Ascending aorta (tissue), 2 donors: ENCODE measurements at regions not wholly inside any gene's neighbourhood (a gene's known extent, or its start where the extent isn't known, plus 50 kb on each side); places are given as distances from the start of the nearest gene placed in this dataset.
"Not testable (repeated sequence)": the region's sequence is repeated elsewhere in the genome, so short reads cannot be mapped to it uniquely, and the experiment has no call there.

Source experiments
- DNase-seq, 2 donors: peaks; one replicate each; pipeline ENCODE4 v3.0.0-alpha.2; 2019; ENCODE audit warnings: low spot score in 2 of 2
- H3K27ac ChIP-seq, 2 donors: fragments of 200-600 bp; sonication (generic); one replicate each; pipeline ENCODE4 v1.5.1; 2016 to 2017; ENCODE audit warnings: mild to moderate bottlenecking in 1 of 2
- H3K27me3 ChIP-seq: fragments of 200-600 bp; sonication (generic); one replicate; pipeline ENCODE4 v1.5.1; 2017
- H3K36me3 ChIP-seq, 2 donors: fragments of 200-600 bp; sonication (generic); one replicate each; pipeline ENCODE4 v1.5.1; 2016
- H3K4me1 ChIP-seq, 2 donors: fragments of 200-600 bp; sonication (generic); one replicate each; pipeline ENCODE4 v1.5.1; 2016 to 2017; ENCODE audit warnings: mild to moderate bottlenecking in 1 of 2
- H3K4me3 ChIP-seq, 2 donors: fragments of 200-600 bp; sonication (generic); one replicate each; pipeline ENCODE4 v1.5.1; 2016 to 2017; ENCODE audit warnings: mild to moderate bottlenecking in 1 of 2
- H3K9me3 ChIP-seq, 2 donors: fragments of 200-600 bp; sonication (generic); one replicate each; pipeline ENCODE4 v1.5.1; 2016
- intact Hi-C: fragments of 100-400 bp; cut with DNase I; formaldehyde crosslinking; loops from one replicate; pipeline ENCODE4 v1.15.1; 2023
- TF ChIP-seq, protein P1 (sequence below), 3 experiments: fragments of 200-600 bp in 2 of 3; fragments of 450-650 bp in 1 of 3; sonication (generic) in 2 of 3; IDR thresholded peaks; one replicate each; pipeline ENCODE4 v1.5.1; 2016 to 2019; ENCODE audit warnings: antibody characterized with exemption in 3 of 3, mild to moderate bottlenecking in 1 of 3, moderate library complexity in 1 of 3

DNA sequence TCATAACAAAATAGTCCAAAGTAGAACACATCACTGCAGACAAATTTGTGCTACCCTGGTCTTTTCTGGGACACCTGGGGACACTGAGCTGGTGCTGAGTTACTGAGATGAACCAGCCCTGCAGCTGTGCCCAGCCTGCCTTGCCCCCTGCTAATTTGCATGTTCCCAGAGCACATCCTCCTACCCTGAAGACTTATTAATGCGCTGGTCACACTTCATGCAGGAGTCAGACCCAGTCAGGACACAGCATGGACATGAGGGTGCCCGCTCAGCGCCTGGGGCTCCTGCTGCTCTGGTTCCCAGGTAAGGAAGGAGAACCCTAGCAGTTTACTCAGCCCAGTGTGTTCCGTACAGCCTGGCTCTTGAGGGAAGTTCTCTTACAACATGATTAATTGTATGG is 1518.3 kb downstream of the RPIA start:
- Histone ChIP-seq H3K36me3 (no peaks in the 10 kb centered on the region), H3K27me3 (no peaks in the 10 kb centered on the region), H3K4me3 (no peak overlapping the region), H3K9me3 (no peaks in the 10 kb centered on the region), H3K27ac (no peak overlapping the region), H3K4me1 (no peaks in the 10 kb centered on the region)
- intact Hi-C loops, result no loop called here
- DNase-seq, result no peak
- TF ChIP-seq, protein P1, sequence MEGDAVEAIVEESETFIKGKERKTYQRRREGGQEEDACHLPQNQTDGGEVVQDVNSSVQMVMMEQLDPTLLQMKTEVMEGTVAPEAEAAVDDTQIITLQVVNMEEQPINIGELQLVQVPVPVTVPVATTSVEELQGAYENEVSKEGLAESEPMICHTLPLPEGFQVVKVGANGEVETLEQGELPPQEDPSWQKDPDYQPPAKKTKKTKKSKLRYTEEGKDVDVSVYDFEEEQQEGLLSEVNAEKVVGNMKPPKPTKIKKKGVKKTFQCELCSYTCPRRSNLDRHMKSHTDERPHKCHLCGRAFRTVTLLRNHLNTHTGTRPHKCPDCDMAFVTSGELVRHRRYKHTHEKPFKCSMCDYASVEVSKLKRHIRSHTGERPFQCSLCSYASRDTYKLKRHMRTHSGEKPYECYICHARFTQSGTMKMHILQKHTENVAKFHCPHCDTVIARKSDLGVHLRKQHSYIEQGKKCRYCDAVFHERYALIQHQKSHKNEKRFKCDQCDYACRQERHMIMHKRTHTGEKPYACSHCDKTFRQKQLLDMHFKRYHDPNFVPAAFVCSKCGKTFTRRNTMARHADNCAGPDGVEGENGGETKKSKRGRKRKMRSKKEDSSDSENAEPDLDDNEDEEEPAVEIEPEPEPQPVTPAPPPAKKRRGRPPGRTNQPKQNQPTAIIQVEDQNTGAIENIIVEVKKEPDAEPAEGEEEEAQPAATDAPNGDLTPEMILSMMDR (IDR thresholded peaks at IDR 0.05), result no peak

- DNase-seq, intact Hi-C loops: not testable (repeated sequence)
Observed at GRCh38 chr2:90215880-90216279, 1524.4 kb downstream of the RPIA start.

DNA sequence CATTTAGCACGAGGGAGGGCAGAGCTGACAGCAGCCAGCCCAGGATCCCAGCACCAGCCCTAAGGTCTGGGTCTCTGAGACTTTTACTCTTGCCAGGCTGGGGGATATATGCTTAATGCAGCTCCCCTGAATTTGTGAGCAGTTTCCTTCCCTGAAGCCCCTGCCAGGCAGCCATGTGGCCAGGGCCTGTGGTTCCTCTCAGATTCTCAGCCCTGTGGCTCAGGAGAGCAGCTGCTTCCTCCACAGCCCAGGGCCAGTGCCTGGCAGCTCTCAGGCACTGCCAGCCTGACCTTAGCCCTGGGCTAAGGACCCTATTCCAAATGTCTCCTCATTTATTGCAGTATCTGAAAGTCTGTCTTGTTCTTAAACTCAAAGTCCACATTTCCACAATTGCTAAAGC is 1525.3 kb downstream of the RPIA start:
- H3K27ac ChIP-seq, DNase-seq, H3K36me3 ChIP-seq, H3K27me3 ChIP-seq, H3K4me3 ChIP-seq, H3K9me3 ChIP-seq, intact Hi-C loops, H3K4me1 ChIP-seq: not testable (repeated sequence)

More at GRCh38 chr2:90215880-90216279, 1524.4 kb downstream of the RPIA start:
- H3K27ac ChIP-seq, H3K4me1 ChIP-seq, H3K36me3 ChIP-seq, H3K9me3 ChIP-seq, H3K27me3 ChIP-seq, H3K4me3 ChIP-seq: not testable (repeated sequence)

DNA sequence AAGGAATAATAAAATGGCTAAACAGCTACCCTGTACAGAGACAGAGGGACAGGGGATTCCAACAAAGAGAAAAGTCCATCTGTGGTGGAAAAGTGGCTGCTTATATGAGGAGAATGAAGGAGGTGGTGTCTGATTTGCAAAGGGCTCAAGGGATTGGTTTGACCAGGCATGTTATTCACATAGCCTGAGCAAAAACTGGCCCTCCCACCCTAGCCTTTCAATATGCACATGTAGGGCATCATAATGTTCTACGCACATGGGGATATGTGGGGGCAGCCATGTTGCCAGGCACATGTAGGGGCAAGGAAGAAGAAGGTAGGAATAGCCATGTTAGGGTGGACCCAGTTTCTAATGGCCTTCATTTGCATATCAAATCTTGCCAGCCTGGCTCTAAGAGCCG is 1527.1 kb downstream of the RPIA start:
- H3K9me3 ChIP-seq, H3K27me3 ChIP-seq, H3K4me1 ChIP-seq, DNase-seq, H3K36me3 ChIP-seq, H3K4me3 ChIP-seq, intact Hi-C loops, H3K27ac ChIP-seq: not testable (repeated sequence)

- intact Hi-C loops, H3K4me1 ChIP-seq, DNase-seq, H3K9me3 ChIP-seq, H3K36me3 ChIP-seq, H3K4me3 ChIP-seq, H3K27me3 ChIP-seq, H3K27ac ChIP-seq: not testable (repeated sequence)
Observed at GRCh38 chr2:90220623-90221299, 1529.3 kb downstream of the RPIA start.

DNA sequence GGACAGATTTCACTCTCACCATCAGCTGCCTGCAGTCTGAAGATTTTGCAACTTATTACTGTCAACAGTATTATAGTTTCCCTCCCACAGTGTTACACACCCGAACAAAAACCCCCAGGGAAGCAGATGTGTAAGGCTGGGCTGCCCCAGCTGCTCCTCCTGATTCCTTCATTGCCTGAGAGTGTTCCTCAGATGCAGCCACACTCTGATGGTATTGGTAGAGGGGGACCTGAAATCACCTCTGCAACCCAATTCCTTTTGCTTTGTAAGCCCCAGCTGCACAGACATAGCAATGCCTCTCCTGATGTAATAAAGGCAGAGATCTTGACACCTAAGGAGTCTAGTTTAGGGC is 1529.8 kb downstream of the RPIA start:
- Histone ChIP-seq H3K36me3 (no peaks in the 10 kb centered on the region), H3K4me3 (no peak overlapping the region), H3K9me3 (no peaks in the 10 kb centered on the region), H3K27ac (no peak overlapping the region), H3K4me1 (no peaks in the 10 kb centered on the region), H3K27me3 (no peaks in the 10 kb centered on the region)
- intact Hi-C loops, result no loop called here
- TF ChIP-seq, protein P1 (IDR thresholded peaks at IDR 0.05), result no peak
- DNase-seq, result no peak

- H3K27ac ChIP-seq, H3K4me1 ChIP-seq, DNase-seq, H3K9me3 ChIP-seq, intact Hi-C loops, H3K36me3 ChIP-seq, H3K4me3 ChIP-seq, H3K27me3 ChIP-seq: not testable (repeated sequence)
Observed at GRCh38 chr2:90224767-90225166, 1533.3 kb downstream of the RPIA start.

DNA sequence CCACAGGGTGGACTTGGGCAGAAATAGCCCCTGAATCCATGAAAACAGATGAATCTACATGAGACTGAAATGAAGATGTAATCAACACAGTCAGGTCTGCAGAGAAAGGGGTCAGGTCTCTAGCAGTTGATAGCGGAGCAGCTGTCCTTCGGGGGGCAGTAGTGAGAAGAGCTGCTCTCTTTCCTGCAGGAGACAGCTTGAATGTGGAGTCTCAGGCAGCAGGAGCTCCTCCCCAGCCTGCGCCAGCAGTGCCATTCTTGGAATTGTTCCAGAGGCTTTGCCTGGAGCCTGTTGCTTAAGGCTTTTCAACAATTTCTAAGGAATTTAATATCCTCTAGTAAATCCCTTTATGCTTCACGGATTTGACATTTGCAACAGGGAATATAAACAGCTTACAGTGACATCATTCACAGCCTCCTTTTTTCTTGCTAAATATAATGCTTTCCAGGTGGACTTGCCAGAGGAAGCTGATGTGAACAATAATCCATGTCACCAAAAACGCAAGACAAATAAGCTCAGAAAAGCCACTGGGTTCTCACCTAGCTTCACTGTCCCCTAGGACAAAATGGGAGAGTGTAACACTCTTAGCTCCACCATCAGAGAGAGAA is 1535.1 kb downstream of the RPIA start:
- DNase-seq, H3K27ac ChIP-seq, intact Hi-C loops, H3K9me3 ChIP-seq, H3K4me1 ChIP-seq, H3K4me3 ChIP-seq, H3K36me3 ChIP-seq, H3K27me3 ChIP-seq: not testable (repeated sequence)

DNA sequence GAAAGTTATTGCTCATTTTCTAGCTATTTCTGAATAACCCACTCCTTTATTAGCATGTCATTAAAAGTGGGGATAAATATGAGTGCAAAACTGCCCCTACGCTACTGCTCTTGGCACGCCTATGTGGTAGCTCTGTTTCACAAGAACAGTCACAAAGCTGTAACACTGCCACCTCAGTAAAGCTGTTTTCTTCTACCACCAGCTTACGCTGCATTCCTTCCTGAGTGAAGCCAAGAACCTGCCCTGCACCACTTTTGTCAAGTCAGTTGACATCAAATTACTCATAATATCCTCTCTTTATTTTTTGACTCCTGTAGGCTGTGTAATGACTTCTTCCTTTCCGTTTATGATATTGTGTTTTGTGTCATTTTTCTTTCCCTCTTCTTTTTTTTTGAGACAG is 1539.7 kb downstream of the RPIA start:
- intact Hi-C loops, H3K9me3 ChIP-seq, H3K27me3 ChIP-seq, DNase-seq, H3K27ac ChIP-seq, H3K4me1 ChIP-seq, H3K36me3 ChIP-seq, H3K4me3 ChIP-seq: not testable (repeated sequence)

DNA sequence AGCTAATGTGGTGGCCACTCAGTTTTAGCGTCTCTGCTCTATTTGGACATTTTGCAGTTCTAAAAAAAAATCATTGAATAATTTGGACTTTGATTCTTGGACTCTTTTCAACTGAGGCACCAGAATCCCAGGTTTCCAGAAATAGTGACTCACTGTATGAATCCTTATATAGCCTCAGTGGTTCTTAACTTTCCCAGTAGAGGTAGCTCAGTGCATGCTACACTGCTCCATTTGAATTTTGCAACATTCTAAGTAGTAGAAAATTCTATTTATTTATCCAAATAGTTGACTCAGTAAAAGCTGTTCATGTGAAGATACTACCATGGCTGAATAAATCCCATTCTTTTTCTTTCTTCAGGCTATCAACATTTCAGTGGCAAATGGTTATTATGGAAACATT is 1544.0 kb downstream of the RPIA start:
- H3K4me1 ChIP-seq, H3K27me3 ChIP-seq, DNase-seq, H3K27ac ChIP-seq, H3K36me3 ChIP-seq, H3K9me3 ChIP-seq, intact Hi-C loops, H3K4me3 ChIP-seq: not testable (repeated sequence)
